ENCODE measurements at regions not wholly inside any gene's neighbourhood (a gene's known extent, or its start where the extent isn't known, plus 50 kb on each side); places are given as distances from the start of the nearest gene placed in this dataset.
"Not testable (repeated sequence)": the region's sequence is repeated elsewhere in the genome, so short reads cannot be mapped to it uniquely, and the experiment has no call there.

DNA sequence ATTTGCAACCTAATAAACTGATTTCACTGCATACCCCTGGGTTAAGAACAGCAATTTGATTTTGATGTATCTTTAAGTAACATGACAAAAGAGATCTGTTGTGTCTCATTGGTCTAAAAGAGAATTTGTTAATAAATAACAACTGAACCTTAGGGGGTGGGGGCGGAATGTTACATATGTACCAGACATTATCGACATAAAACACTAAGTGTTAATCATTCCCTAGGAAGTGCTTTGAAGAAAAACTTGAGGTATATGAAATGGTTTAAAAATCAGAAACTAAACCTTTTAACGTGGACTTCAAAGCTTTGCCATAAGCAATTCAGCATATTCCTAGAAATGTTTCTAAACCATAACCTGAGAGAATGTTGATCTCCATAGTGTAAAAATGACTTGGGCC is 88.5 kb upstream of the GPR89A start:
- TF ChIP-seq, protein P1, sequence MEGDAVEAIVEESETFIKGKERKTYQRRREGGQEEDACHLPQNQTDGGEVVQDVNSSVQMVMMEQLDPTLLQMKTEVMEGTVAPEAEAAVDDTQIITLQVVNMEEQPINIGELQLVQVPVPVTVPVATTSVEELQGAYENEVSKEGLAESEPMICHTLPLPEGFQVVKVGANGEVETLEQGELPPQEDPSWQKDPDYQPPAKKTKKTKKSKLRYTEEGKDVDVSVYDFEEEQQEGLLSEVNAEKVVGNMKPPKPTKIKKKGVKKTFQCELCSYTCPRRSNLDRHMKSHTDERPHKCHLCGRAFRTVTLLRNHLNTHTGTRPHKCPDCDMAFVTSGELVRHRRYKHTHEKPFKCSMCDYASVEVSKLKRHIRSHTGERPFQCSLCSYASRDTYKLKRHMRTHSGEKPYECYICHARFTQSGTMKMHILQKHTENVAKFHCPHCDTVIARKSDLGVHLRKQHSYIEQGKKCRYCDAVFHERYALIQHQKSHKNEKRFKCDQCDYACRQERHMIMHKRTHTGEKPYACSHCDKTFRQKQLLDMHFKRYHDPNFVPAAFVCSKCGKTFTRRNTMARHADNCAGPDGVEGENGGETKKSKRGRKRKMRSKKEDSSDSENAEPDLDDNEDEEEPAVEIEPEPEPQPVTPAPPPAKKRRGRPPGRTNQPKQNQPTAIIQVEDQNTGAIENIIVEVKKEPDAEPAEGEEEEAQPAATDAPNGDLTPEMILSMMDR (IDR thresholded peaks at IDR 0.05), result not testable (repeated sequence)
- TF ChIP-seq POLR2A (IDR thresholded peaks at IDR 0.05), result not testable (repeated sequence)
